A673 (cell line): ENCODE measurements at regions not wholly inside any gene's neighbourhood (a gene's known extent, or its start where the extent isn't known, plus 50 kb on each side); places are given as distances from the start of the nearest gene placed in this dataset.

Experiments
- CTCF ChIP-seq: fragments of 300-800, 200-600 bp; sonication (generic); conservative IDR thresholded peaks from 2 replicates; pipeline ENCODE4 v1.5.1; 2017; ENCODE audit warnings: low read depth, mild to moderate bottlenecking, antibody characterized with exemption, low read length, moderate library complexity, mixed read lengths
- EZH2 ChIP-seq: fragments of 200-600 bp; sonication (generic); IDR thresholded peaks from 2 replicates; pipeline ENCODE4 v1.6.1; 2017; ENCODE audit warnings: borderline replicate concordance, low read depth, mild to moderate bottlenecking, mixed read lengths, antibody characterized with exemption, low read length; ENCODE audit not compliant: poor library complexity, severe bottlenecking

- TF ChIP-seq CTCF (no peak), EZH2 (no peak)
Observed at GRCh38 chr18:64674694-64675093, 525.8 kb upstream of the LINC00305 start.
